HepG2 (cell line): ENCODE measurements at regions not wholly inside any gene's neighbourhood (a gene's known extent, or its start where the extent isn't known, plus 50 kb on each side); places are given as distances from the start of the nearest gene placed in this dataset.

Source experiments
- ATAC-seq: fragments of 200-7000 bp; cut with Tn5 transposase; 3 replicates; pipeline ENCODE4 v1.9.1; 2020; ENCODE audit warnings: mild to moderate bottlenecking, moderate library complexity
- BruUV-seq: library from RNA; stranded (reverse); fragments of 400-500 nt; replicated peaks from 2 replicates; lab custom pipeline; 2021; lab: Mats Ljungman, UMichigan
- CTCF ChIA-PET: fragments of 300-600 bp; formaldehyde crosslinking; extraction: SDS; loops from one replicate; lab custom pipeline; 2021; ENCODE audit warnings: low total read pairs, inconsistent platforms, low intra/inter-chr PET ratio; lab: Yijun Ruan, JAX
- POLR2A ChIA-PET: fragments of 350-600 bp; sonication (Branson Sonifier 250); formaldehyde crosslinking; loops from one replicate; lab custom pipeline; 2020; ENCODE audit warnings: antibody characterized with exemption, inconsistent platforms; lab: Yijun Ruan, JAX
- DNase-seq: peaks from one replicate; pipeline ENCODE4 v3.0.0-alpha.2; 2015; ENCODE audit warnings: low spot score
- FAIRE-seq: peaks from 3 replicates; lab custom pipeline; 2011; peaks lifted over from hg19 to GRCh38; lab: Jason Lieb, UNC
- H2AFZ ChIP-seq: one replicate; pipeline ENCODE4 v1.6.1; 2011; ENCODE audit warnings: low read length, inconsistent platforms
- H3K27ac ChIP-seq: fragments of 300-600 bp; 3 replicates; pipeline ENCODE4 v1.8.0; 2011; ENCODE audit warnings: mixed run types, mild to moderate bottlenecking, mixed read lengths, low read length, inconsistent platforms; ENCODE audit not compliant: insufficient read depth; ENCODE audit errors: extremely low read length
- H3K27me3 ChIP-seq, 2 experiments: fragments of 200-600 bp in 1 of 2; 2 replicates in 1 of 2; 3 replicates in 1 of 2; pipeline versions ENCODE4 v1.6.0 to v1.8.0; 2011; ENCODE audit warnings: low read length in 2 of 2, mild to moderate bottlenecking in 2 of 2, moderate library complexity in 2 of 2, inconsistent platforms in 1 of 2; ENCODE audit not compliant: insufficient read depth in 2 of 2, control insufficient read depth in 1 of 2
- H3K36me3 ChIP-seq, 2 experiments: fragments of 200-600 bp in 1 of 2; replicated peaks in 1 of 2; 2 replicates in 1 of 2; 3 replicates in 1 of 2; pipeline versions ENCODE4 v1.5.1 to v1.8.0; 2011; ENCODE audit warnings: low read length in 2 of 2, inconsistent platforms in 1 of 2; ENCODE audit not compliant: insufficient read depth in 2 of 2, control insufficient read depth in 1 of 2
- H3K4me1 ChIP-seq: 2 replicates; pipeline ENCODE4 v1.5.1; 2012; ENCODE audit warnings: low read length, inconsistent platforms; ENCODE audit not compliant: insufficient read depth
- H3K4me2 ChIP-seq: 2 replicates; pipeline ENCODE4 v1.6.0; 2011; ENCODE audit warnings: low read depth, low read length, inconsistent platforms
- H3K4me3 ChIP-seq, 3 experiments: fragments of 200-600 bp in 1 of 3; sonication (generic), shearing (Covaris generic) in 1 of 3; replicated peaks in 1 of 3; 2 replicates each; pipeline ENCODE4 v1.5.1; 2011 to 2016; ENCODE audit warnings: low read length in 3 of 3, inconsistent platforms in 2 of 3, low read depth in 2 of 3, mild to moderate bottlenecking in 2 of 3, control low read depth in 1 of 3, mixed read lengths in 1 of 3; ENCODE audit not compliant: insufficient read depth in 1 of 3
- H3K79me2 ChIP-seq: one replicate; pipeline ENCODE4 v1.6.1; 2011; ENCODE audit warnings: low read length, inconsistent platforms; ENCODE audit not compliant: insufficient read depth
- H3K9ac ChIP-seq: 2 replicates; pipeline ENCODE4 v1.6.0; 2011; ENCODE audit warnings: mild to moderate bottlenecking, low read depth, low read length, inconsistent platforms; ENCODE audit not compliant: insufficient read depth
- H3K9me3 ChIP-seq: 2 replicates; pipeline ENCODE4 v1.5.1; 2012; ENCODE audit warnings: mild to moderate bottlenecking, low read length
- H4K20me1 ChIP-seq: 2 replicates; pipeline ENCODE4 v1.6.0; 2011; ENCODE audit warnings: inconsistent platforms, mild to moderate bottlenecking, low read length, moderate library complexity; ENCODE audit not compliant: insufficient read depth
- ATF3 ChIP-seq: sonication (generic); formaldehyde crosslinking; IDR thresholded peaks from 2 replicates; pipeline ENCODE4 v1.4.0; 2020; ENCODE audit warnings: missing genetic modification reagents
- ATF4 ChIP-seq, 2 experiments: fragments of 450-650 bp in 1 of 2; sonication (generic) in 1 of 2; formaldehyde crosslinking; IDR thresholded peaks; 2 replicates each; pipeline versions ENCODE4 v1.5.0 to v1.8.0; 2020 to 2022; ENCODE audit warnings: mild to moderate bottlenecking in 1 of 2, missing genetic modification reagents in 1 of 2
- BATF2 ChIP-seq: sonication (generic); formaldehyde crosslinking; IDR thresholded peaks from 2 replicates; pipeline ENCODE4 v1.8.0; 2022; ENCODE audit warnings: mild to moderate bottlenecking, missing genetic modification reagents, moderate library complexity
- CENPX ChIP-seq: sonication (generic); formaldehyde crosslinking; IDR thresholded peaks from 2 replicates; pipeline ENCODE4 v1.9.0; 2021; ENCODE audit warnings: mild to moderate bottlenecking, missing genetic modification reagents, moderate library complexity
- CHD2 ChIP-seq: IDR thresholded peaks from 2 replicates; pipeline ENCODE4 v1.6.1; 2011; ENCODE audit warnings: low read depth, low read length, improper control_type of control experiment
- DPF2 ChIP-seq: sonication (generic); formaldehyde crosslinking; IDR thresholded peaks from 2 replicates; pipeline ENCODE4 v1.4.0; 2020; ENCODE audit warnings: mild to moderate bottlenecking, low read depth, missing genetic modification reagents, borderline replicate concordance
- FOXK1 ChIP-seq: sonication (generic); formaldehyde crosslinking; IDR thresholded peaks from 2 replicates; pipeline ENCODE4 v1.4.0; 2020; ENCODE audit warnings: low read depth, missing genetic modification reagents, borderline replicate concordance
- IRF2 ChIP-seq: IDR thresholded peaks from 2 replicates; pipeline ENCODE4 v1.6.1; 2018; ENCODE audit warnings: missing genetic modification reagents, missing compliant biosample characterization
- KDM5A ChIP-seq: fragments of 200-600 bp; sonication (generic); IDR thresholded peaks from 2 replicates; pipeline ENCODE4 v1.7.0; 2018; ENCODE audit warnings: antibody characterized with exemption, mild to moderate bottlenecking, low read length, borderline replicate concordance
- KLF16 ChIP-seq, 2 experiments: sonication (generic) in 1 of 2; formaldehyde crosslinking in 1 of 2; IDR thresholded peaks; 2 replicates each; pipeline versions ENCODE4 v1.6.1 to v1.8.0; 2016 to 2023; ENCODE audit warnings: missing genetic modification reagents in 2 of 2, missing compliant biosample characterization in 1 of 2
- NFRKB ChIP-seq: fragments of 450-650 bp; IDR thresholded peaks from 2 replicates; pipeline ENCODE4 v1.6.1; 2017
- PITX1 ChIP-seq: sonication (generic); formaldehyde crosslinking; IDR thresholded peaks from 2 replicates; pipeline ENCODE4 v1.5.1; 2020; ENCODE audit warnings: mild to moderate bottlenecking, missing genetic modification reagents
- SMAD9 ChIP-seq: sonication (generic); formaldehyde crosslinking; IDR thresholded peaks from 2 replicates; pipeline ENCODE4 v1.5.1; 2020; ENCODE audit warnings: mild to moderate bottlenecking, missing genetic modification reagents
- SYNCRIP ChIP-seq: fragments of 200-400 bp; formaldehyde crosslinking; IDR thresholded peaks from 2 replicates; pipeline ENCODE4 v1.6.1; 2018; ENCODE audit warnings: mild to moderate bottlenecking, low read depth, low read length; ENCODE audit not compliant: insufficient read depth
- ZNF224 ChIP-seq: sonication (generic); formaldehyde crosslinking; IDR thresholded peaks from 2 replicates; pipeline ENCODE4 v1.5.0; 2020; ENCODE audit warnings: mild to moderate bottlenecking, missing genetic modification reagents
- ZNF263 ChIP-seq: sonication (generic); formaldehyde crosslinking; IDR thresholded peaks from 2 replicates; pipeline ENCODE4 v1.4.0; 2020; ENCODE audit warnings: missing genetic modification reagents
- ZNF337 ChIP-seq: sonication (generic); formaldehyde crosslinking; IDR thresholded peaks from 2 replicates; pipeline ENCODE4 v1.5.1; 2020; ENCODE audit warnings: missing genetic modification reagents, low read depth, mild to moderate bottlenecking, borderline replicate concordance
- ZNF501 ChIP-seq: sonication (generic); formaldehyde crosslinking; IDR thresholded peaks from 2 replicates; pipeline ENCODE4 v1.5.1; 2020; ENCODE audit warnings: mild to moderate bottlenecking, moderate library complexity, missing genetic modification reagents
- ZNF503 ChIP-seq: sonication (generic); formaldehyde crosslinking; IDR thresholded peaks from 2 replicates; pipeline ENCODE4 v1.4.0; 2020; ENCODE audit warnings: missing genetic modification reagents
- ZNF550 ChIP-seq: sonication (generic); formaldehyde crosslinking; IDR thresholded peaks from 2 replicates; pipeline ENCODE4 v1.4.0; 2020; ENCODE audit warnings: mild to moderate bottlenecking, missing genetic modification reagents, borderline replicate concordance
- ZNF850 ChIP-seq: sonication (generic); formaldehyde crosslinking; conservative IDR thresholded peaks from 2 replicates; pipeline ENCODE4 v1.9.0; 2021; ENCODE audit warnings: mild to moderate bottlenecking, missing genetic modification reagents
- WGBS: methylation state at CpG from one replicate; pipeline ENCODE4 v1.1.6; 2017; ENCODE audit warnings: low lambda C conversion rate; 5-methylcytosine and 5-hydroxymethylcytosine counted together
- in situ Hi-C: cut with HindIII; loops from 2 replicates; pipeline ENCODE4 v1.10.0; 2017; ENCODE audit warnings: low pct_unique_long_range_greater_than_20kb; ENCODE audit not compliant: extremely low pct_ligation_motif_present
- intact Hi-C: fragments of 100-400 bp; cut with micrococcal nuclease; formaldehyde crosslinking; loops from one replicate; pipeline ENCODE4 v1.10.0; 2022; ENCODE audit not compliant: unreplicated experiment

GRCh38 chr12:58238411-58238810 lies 297.0 kb downstream of the ATP23 start (continued):
- no peak for TF ChIP-seq DPF2 (CRISPR knock-in tag)
- no peak for TF ChIP-seq PITX1 (CRISPR knock-in tag)
- TF ChIP-seq SMAD9 (CRISPR knock-in tag), result no peak
- TF ChIP-seq ZNF501, result no peak
- TF ChIP-seq ZNF503 (CRISPR knock-in tag), result no peak
- no peak for TF ChIP-seq ZNF224
- no peak for TF ChIP-seq NFRKB
- TF ChIP-seq BATF2 (CRISPR knock-in tag), result no peak
- no peak for TF ChIP-seq ATF3 (CRISPR knock-in tag)
- no peak for TF ChIP-seq ATF4 (CRISPR knock-in tag; IDR thresholded peaks at IDR 0.05)
- TF ChIP-seq ZNF850 (CRISPR knock-in tag), result no peak

- Histone ChIP-seq H2AFZ (no peak overlapping the region), H3K79me2 (no peaks in the 10 kb centered on the region), H4K20me1 (no peaks in the 10 kb centered on the region), H3K4me2 (no peak overlapping the region), H3K27me3 (peaks cover 0 to 5% of the 10 kb centered on the region in 2 experiments; a peak in 1 of 5 replicates), H3K9ac (no peak overlapping the region), H3K9me3 (no peaks in the 10 kb centered on the region), H3K36me3 (no peaks in the 10 kb centered on the region), H3K4me1 (no peaks in the 10 kb centered on the region), H3K27ac (no peak overlapping the region), H3K4me3 (no peak overlapping the region)
- FAIRE-seq, result no peak
- ChIA-PET CTCF (no interaction called here), POLR2A (no interaction called here)
- no TSS peak for BruUV-seq
- intact Hi-C loops, result no loop called here
- TF ChIP-seq KLF16 (CRISPR knock-in tag; IDR thresholded peaks at IDR 0.05) (no peak), ZNF263 (no peak), IRF2 (CRISPR knock-in tag) (no peak), FOXK1 (CRISPR knock-in tag) (no peak), KDM5A (no peak), CENPX (no peak), SYNCRIP (no peak), ZNF550 (no peak), ZNF337 (CRISPR knock-in tag) (no peak), CHD2 (no peak)
- WGBS, result 0% methylated on average over 2 of the region's 5 CpGs
- no peak for ATAC-seq
- in situ Hi-C loops, result no loop called here
- DNase-seq, result no peak
Measured at GRCh38 chr12:58241099-58241498, 299.7 kb downstream of the ATP23 start.
